ENCODE measurements at regions not wholly inside any gene's neighbourhood (a gene's known extent, or its start where the extent isn't known, plus 50 kb on each side); places are given as distances from the start of the nearest gene placed in this dataset.
"Not testable (repeated sequence)": the region's sequence is repeated elsewhere in the genome, so short reads cannot be mapped to it uniquely, and the experiment has no call there.

DNA sequence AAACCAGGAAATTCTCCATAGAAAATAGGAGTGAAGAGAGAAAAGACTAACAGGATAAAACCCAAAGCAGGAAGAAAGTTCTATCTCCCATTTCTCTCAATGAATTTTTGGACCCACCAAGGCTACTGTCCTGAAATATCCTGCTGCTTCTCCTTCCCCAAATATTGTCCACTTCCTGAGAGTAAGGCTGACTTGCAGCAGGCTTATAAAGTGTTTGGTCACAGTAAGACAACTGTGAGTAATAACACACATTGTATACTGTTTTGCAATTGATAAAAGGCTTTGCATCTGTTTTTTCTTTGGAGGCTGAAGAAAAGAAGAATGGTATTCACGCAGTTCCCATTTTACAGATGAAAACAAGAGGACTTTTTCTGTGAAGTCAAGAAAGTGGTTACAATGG is 52.8 kb downstream of the FOXD4L6 start:
- not testable (repeated sequence) for DNase-seq

DNA sequence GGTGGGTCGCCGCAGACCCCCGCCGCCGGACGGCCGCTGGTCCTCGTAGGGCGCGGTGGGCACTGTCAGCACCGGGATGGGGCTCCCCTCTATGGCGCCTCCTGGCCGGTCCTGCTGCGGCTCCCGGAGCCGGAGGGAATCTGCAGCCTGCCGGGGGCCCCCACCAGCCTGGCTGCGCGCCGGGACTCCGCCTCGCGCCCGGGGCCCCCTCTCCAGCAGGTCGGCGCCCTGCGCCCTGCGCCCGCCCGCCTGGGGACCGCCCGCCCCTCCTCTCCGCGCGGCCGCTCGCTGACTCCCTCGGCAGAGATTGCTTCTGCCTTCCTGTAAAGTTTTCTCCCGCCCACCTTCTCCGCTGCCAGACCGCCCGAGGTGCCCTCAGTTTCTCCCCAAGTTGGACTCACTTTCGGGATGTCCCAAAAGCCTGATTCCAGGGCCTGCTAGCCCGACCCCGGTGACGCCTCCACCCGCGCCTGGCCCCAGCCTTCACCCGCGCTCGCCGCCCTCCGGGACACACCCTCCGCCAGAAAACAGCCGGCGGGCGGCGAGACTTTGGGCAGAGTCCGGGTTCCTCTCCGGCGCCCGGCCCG is 54.0 kb downstream of the FOXD4L6 start:
- DNase-seq = peak in 2 of 5 experiments; percentile 3 to 15

DNA sequence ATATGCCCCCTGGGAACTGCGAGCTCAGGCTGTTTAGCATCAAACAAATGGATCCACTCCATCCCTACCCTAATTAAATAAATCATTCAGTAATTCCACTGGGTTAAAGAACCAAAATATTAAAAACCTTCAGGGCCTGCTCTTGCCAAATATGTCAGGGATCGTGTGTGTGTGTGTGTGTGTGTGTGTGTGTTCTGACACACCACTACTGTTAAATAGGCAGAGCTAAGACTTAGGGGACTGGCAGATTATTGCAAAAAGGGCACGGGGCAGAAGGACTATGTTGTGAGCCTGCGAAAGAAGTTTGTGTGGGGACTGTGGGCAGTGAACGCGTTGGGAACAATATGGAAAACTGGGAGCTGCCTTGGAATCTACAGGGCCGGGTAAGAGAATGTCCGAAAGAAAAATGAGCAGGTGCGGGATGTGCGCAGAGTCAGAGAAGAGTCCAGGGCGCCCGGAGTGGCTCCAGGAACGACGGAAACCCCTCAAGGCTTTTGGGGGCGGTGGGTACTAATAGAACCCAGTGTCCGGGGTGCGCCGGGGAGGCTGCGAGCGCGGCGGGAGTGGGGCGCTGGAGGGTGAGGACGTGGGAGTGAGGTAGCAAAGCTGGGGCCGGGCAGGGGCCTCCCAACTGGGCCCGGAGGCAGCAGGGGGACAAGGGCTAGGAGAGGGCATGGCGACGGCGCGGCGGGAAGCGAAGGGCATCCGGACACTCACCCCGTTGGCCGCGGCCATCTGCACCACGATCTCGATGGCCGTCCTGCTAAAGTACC is 54.8 kb downstream of the FOXD4L6 start:
- not testable (repeated sequence) for DNase-seq

DNA sequence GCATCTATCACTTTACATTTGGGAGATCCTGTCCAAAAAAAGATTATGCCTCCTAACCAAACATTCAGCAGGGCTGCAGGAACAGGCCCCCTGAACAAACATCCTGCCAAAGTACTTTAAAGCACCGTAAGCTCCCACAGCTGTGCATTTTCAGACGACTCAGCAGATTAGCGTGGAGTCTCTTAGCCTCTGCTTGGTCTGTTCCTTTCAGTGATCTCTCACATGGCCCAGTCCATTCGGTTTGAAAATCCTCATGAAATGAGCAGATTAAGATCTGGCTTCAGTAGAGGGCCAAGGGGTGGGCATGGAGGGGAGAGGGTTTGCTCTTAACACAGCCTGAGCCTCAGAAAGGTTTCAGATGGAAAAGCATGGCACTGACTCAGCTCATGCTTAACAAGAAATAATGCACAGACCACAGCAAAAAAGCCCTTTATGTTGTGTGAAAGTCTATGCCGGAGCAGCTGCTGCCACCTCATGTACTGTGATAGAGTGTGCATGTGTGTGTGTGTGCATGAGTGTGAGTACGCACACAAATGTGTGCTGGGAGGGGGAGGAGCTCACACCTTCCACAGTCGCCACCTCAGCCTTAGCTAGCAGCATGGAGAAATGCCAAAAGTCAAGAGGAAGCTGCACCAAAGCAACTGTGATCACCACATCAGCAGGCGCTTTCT is 64.2 kb downstream of the FOXD4L6 start:
- DNase-seq = peak in 2 of 5 experiments; percentile 53 to 87

DNA sequence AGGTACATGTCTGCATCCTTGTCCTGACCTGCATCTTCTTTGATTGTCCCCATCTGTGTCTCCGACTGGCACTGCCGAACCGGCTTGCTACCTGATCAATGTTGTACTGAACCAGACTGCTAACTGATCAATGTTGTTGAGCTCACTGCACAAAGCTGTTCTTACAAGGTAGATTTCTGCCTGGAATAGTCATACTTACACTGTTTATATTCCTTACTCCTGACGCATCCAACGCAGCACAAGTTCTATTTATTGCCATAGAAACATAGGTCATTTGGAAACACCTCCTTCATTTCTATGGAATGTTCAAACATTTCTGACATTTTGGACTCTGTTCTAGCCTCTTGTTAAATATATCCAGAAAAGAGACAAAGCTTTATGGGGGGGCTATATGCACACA is 65.2 kb downstream of the FOXD4L6 start:
- DNase-seq = not testable (repeated sequence)

DNA sequence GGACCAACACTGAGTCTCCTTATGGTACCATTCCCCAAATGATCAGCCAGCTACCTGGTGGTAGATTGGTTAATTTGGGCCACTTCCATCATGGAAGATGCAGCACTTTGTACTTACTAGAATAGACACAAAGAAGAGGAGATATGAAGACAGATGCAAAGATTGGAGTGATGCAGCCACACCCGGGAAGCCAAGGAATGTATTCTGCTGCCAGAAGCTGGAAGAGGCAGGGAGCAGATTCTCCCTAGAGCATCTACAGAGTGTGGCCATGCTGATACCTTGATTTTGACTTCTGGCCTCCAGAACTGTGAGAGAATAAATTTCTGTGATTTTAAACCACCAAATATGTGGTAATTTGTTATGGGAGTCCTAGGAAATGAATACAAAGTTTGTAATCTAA is 68.9 kb downstream of the FOXD4L6 start:
- not testable (repeated sequence) for DNase-seq

DNA sequence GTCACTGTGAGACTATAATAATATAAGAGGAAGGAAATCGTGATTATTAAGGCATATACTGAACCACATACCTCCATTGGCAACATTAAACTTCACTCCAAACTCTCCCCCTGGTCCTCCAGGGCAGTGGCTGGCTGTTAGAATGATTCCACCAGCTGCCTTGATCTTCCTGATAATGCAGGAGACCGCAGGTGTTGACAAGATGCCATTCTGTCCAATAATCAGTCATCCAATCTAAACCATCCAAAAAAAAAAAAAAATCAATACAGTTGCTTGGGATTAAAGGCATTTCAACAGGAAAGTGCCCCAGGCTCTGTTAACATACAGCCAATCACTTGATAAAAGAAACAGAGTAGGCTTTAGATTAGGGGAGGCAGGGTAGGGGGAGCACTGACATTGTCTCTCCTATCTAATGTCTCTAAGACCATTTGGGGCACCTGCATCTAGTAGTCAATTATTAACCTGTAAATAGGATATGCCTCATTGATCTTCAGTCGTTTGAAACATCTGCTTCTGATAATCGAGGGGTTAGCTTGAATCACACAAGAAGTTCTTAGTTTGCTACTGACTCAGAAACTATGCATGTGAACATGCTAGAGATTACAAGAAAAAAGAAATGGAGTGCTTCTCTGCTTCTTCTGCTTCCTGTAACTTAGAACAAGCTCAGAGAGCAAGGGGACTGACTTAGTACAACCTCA is 74.7 kb downstream of the FOXD4L6 start:
- DNase-seq = not testable (repeated sequence)

DNA sequence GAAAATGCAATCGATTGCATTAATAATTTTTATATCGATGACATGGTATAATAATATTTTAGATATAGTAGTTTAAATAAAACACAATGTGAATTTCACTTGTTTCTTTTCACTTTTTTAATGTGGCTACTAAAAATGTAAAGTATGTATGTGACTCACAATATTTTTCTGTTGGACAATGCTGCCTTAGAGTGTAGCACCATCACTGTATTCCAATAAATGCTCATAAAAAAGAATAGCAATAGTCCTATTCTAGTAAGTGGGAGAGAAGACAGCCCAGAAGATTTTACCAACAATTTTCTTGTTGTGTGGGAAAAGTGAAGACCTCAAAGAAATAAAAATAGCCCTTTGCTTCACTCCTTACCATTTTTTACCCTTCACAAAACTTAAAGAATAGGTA is 79.8 kb downstream of the FOXD4L6 start:
- DNase-seq = not testable (repeated sequence)

DNA sequence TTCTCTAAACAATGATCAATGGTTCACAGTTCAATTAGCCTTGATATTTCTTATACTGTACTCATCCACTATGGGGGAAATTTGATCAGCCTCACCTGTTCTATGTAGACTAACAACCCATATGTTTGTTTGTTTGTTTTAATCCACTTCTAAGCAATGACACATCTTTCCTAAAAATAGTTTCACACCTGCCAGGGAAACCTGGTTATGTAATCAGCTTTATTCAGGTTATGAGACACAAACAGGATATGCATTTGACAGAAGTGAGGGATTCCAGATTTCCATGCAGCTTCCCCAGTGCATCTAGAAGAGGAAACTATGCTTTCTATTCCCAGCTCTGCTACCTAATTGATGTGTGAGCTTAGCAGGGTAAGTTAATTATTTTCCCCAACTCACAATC is 80.7 kb downstream of the FOXD4L6 start:
- not testable (repeated sequence) for DNase-seq

DNA sequence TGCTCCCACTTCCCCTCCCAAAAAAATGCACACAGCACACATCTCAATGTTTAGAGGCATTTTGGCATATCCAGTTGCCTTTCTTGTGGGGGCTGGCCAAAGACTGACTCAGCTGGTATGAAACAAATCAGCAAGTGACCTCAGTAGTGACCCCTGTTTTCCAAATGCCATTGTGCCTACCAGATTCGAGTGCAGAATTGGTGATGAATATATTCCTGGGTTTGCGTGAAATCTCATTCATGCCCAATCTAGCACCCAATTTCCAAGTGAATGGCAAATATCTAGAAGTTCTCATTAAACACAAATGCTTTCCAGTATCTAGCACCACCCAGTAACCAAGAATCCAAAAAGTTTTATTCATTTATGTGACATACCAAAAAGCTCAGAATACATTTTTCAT is 83.6 kb downstream of the FOXD4L6 start:
- not testable (repeated sequence) for DNase-seq

DNA sequence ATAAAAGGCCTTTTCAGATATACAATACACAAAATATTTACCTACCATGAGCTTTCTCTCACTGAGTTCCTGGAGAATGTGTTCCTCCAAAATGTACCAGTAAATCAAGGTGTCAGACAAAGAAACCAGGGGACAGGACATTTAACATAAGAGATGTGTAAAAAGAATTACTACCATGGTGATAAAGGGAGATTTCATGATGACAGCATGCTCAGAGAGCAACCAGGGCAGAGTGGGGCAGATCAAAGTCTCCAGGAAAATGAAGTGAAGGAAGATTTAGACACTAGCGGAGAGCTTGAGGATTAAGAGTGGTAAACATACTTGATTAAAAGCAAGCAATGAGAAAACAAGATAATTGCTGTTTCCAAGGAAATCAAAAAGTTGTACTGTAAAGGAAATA is 85.0 kb downstream of the FOXD4L6 start:
- not testable (repeated sequence) for DNase-seq

DNA sequence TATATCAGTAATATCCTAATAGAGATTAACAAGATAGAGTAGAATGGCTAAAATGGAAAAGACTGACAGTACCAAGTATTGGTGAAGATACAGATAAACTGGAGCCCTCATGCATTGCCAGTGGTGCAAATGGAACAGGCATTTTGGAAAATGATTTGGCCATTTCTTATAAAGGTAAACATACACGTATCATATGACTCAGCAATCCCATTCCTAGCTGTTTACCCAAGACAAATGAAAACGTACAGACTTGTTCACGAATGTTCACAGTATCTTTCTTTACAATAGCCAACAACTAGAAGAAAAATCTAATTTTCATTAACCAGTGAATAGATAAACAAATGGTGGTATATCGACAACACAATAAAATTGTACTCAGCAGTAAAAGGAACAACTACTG is 86.4 kb downstream of the FOXD4L6 start:
- DNase-seq = not testable (repeated sequence)

DNA sequence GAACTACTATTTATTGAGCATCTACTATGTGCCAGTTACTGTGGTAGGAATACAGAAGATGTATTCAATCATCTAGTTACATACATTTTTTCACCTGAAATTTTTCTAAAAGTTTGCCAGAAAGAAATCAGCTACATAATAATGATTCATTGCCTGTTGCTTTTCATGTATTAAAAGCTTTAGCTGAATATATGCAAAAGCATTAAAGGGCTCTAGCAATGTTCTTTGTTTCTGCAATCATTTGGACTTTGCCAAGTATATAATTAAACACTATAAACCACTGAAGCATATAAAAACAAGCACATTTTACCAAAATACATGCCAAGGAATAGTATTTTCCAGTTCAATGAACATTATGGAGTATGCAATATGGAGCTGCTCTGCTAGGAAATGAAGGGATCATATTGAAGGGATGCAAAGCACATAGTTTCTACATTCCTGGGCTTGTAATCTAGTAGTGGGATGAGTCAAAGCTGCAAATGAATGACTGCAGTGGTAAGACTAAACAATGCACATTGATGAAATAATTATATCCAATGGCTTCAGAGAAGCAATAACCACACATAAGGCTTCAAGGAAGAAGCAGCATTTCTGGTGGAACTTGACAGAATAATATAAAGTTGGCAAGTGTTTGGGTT is 87.7 kb downstream of the FOXD4L6 start:
- not testable (repeated sequence) for DNase-seq

DNA sequence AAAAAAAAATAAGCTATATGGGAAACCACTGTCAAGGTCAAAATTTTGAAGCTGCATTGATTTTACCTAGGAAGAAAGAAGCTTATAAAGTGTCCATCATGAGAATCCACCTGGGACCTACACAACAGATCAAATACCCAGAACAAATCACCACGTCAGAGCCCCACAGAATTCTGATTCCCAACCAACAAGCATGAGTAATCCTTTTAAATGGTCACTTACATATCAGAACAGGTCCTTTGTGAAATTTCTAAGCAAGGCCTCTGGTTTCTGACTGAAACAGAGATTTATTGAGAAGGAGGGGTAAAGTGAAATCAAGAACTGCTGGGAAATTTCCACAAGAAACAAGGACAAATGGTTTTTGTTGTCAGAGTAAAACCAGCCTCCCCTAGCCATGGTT is 93.2 kb downstream of the FOXD4L6 start:
- not testable (repeated sequence) for DNase-seq

DNA sequence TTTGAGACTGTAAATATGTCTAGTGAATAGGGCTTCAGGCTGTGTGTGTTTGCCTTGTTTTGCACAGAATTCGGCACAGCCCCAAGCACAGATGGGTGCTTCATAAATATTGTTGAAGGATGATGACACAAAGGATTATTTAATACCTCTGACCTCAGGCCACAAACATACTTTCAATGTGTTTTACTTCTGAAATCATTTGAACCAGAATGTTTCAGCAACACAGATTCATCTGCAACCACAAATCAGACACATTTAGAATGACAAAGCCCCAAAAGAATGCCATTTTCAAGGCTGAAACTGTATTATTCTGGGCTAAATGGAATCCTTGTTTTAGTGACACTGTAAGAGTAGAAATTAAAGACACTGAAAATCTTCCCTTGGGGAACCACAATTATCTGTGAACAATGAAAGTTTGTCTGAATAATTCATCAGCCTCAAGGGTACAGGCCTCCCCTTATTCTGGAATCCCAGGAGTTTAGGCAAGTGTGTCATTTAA is 93.7 kb downstream of the FOXD4L6 start:
- DNase-seq = not testable (repeated sequence)

DNA sequence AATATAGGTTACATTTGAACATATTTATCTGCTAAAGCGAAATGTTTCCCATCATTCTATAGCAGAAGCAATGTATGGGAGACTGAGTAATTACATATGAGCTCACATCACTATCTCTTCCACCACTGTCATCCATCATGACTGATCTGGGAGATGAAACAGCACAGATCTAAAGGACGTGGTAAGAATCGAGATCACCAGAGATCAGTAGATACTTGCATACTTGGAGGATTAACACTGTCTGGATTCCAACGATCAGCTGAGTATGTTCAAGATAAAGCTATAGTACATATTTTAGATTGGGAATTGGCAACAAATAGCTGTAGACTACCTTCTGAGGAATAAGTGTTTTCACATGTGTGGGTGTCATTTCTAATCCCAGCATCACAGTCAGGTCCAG is 94.6 kb downstream of the FOXD4L6 start:
- DNase-seq = not testable (repeated sequence)

DNA sequence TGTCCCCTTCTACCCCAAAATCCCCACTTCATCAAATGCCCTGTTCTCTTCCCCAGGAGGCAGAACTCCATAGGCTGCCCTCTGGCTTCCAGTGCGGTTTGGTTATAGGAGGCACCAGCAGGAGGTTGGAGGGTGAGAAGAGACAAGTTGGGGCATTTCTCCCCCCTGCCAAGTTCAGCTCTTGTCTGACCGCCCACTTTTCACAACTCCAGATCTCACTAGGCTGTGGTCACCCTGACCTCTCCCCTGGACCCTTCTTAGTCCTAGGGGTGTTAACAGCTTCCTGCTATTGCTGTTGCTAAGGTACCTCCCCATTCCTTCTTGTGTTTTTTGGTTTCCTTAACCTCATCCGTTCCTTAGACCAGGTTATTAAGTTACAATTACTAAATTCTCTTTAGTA is 95.1 kb downstream of the FOXD4L6 start:
- DNase-seq = not testable (repeated sequence)

DNA sequence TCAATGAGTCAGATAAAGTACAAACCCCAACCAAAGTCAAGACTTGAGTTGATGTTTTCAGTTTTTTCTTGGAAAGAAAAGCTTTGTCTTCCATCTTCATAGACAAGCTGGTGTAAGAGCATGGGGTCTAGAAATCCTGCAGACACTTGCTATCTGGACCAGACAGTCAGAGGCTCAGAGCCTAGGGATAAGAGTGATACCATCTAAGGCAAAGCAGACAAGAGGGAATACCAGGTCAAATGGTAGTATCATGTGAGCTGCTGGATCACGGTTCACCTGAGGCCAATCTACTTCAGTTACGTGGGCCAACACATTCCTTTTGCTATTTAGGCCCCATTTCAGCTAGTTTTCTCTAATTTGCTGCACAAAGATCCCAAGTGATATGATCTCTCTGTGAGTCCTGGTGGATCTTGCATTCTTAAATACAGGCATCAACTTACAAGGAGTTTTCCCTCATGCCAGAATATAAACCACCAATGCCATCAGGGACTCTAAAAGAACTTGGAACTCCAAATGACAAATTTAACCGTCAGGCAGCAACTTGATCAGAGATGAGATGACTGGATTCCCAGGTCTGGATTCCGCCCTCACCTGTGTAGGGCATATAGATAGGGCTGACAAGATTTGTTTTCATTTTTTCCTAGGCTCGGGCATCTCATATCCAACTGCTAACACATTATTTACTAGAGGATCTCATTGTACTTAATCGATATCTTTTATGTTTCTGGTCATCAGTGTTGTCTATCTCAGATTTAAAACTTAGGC is 101.4 kb downstream of the FOXD4L6 start:
- DNase-seq = not testable (repeated sequence)

DNA sequence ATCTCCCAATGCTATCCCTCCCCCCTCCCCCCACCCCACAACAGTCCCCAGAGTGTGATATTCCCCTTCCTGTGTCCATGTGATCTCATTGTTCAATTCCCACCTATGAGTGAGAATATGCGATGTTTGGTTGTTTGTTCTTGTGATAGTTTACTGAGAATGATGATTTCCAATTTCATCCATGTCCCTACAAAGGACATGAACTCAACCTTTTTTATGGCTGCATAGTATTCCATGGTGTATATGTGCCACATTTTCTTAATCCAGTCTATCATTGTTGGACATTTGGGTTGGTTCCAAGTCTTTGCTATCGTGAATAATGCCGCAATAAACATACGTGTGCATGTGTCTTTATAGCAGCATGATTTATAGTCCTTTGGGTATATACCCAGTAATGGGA is 106.1 kb downstream of the FOXD4L6 start:
- DNase-seq = not testable (repeated sequence)

DNA sequence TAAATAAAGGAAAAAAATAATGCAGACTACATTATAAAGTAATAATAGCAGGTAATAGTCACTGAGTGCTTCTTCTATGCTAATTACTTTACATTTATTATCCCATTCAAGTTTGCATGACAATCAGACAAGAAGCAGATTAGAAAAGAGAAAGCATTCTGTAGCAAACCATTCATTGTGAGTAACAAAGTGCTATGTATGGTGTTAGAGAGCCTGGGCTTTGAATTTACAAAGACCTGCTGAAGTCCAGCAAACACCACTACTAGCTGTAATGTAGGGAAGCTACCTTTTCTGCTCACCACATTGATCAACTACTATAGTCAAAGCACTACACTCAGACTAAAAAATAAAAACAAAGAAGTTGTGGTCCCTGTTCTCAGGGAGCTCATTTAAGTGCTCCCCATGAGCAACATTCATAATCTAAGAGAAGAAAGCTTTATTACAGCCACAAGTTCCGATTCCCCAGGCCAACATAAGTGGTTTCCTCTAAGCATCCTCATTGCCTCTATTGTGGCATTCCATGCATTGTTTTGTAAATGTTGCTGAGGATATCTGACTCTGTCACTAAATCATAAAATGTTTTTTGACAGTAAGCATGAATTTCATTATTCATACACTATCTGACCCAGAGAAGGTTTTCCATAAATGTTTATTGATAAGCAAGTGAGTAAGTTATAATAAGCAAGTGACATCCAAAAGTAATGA is 108.5 kb downstream of the FOXD4L6 start:
- DNase-seq = not testable (repeated sequence)

DNA sequence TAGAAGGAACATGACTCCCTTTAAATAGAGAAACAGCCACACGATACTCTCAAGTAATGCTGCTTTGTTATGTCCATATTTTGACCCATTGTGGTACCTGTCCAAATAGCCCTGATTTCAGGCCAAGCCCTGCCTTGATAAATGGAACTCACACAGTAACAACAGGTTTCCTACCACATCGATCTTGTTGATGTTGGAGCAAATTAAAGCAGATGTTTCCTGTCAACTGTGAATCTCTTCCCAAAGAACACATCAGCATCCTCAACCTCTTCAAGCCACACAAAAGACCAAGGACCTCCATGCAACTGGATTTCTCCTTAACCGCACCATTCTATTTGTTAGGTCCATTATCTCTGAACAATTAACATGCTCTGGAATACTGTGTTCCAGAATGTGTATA is 109.5 kb downstream of the FOXD4L6 start:
- DNase-seq = not testable (repeated sequence)

Data from T-helper 2 cell (primary cell).